ENCODE measurements at regions not wholly inside any gene's neighbourhood (a gene's known extent, or its start where the extent isn't known, plus 50 kb on each side); places are given as distances from the start of the nearest gene placed in this dataset.

DNA sequence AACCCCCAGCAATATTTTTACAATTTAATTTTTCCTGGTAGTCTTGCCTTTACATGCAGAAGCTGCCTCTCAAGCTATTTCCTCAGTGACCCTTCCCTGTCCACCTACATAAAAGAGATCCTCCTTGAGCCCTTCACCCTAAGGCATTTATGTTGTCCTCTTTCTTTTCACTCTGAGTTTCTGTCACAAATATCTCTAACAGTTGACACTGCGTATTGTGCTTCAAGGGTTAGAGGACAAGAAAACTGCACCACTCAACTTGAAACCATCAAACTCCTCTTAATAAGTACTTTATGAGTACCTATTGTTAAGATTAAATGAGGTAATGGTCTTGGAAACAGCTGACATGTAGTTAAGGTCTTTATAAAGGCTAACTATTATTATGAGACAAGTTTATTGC lies 557.7 kb downstream of the TRHDE start:
- ATAC-seq (ENCODE audit: low read depth): no peak
- TF ChIP-seq, protein P1, sequence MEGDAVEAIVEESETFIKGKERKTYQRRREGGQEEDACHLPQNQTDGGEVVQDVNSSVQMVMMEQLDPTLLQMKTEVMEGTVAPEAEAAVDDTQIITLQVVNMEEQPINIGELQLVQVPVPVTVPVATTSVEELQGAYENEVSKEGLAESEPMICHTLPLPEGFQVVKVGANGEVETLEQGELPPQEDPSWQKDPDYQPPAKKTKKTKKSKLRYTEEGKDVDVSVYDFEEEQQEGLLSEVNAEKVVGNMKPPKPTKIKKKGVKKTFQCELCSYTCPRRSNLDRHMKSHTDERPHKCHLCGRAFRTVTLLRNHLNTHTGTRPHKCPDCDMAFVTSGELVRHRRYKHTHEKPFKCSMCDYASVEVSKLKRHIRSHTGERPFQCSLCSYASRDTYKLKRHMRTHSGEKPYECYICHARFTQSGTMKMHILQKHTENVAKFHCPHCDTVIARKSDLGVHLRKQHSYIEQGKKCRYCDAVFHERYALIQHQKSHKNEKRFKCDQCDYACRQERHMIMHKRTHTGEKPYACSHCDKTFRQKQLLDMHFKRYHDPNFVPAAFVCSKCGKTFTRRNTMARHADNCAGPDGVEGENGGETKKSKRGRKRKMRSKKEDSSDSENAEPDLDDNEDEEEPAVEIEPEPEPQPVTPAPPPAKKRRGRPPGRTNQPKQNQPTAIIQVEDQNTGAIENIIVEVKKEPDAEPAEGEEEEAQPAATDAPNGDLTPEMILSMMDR (IDR thresholded peaks at IDR 0.05): no peak
- no peak for TF ChIP-seq EZH2 (IDR thresholded peaks at IDR 0.05; ENCODE audit: borderline replicate concordance, insufficient read depth, low read depth, low read length, poor library complexity, severe bottlenecking)
- WGBS (ENCODE audit: insufficient coverage): no CpG with 5 or more reads among the region's 1 CpG
- peaks cover 5% of the 10 kb centered on the region for H3K9me3 Mint-ChIP-seq (ENCODE audit: insufficient read depth)
- Histone ChIP-seq H3K9me3 (ENCODE audit: control extremely low read depth in 1 of 3, control insufficient read depth in 2 of 3, insufficient read depth in 1 of 3, low read length in 2 of 3) (peaks cover 0 to 3% (median 0%) of the 10 kb centered on the region in 3 donors), H3K27me3 (replicated peaks in 1 of 4; ENCODE audit: control extremely low read depth in 1 of 4, control insufficient read depth in 3 of 4, insufficient read depth in 4 of 4, low read length in 3 of 4) (no peaks in the 10 kb centered on the region), H3K4me3 (ENCODE audit: control extremely low read depth in 1 of 5, extremely low read depth in 1 of 5, insufficient read depth in 1 of 5, low read depth in 2 of 5, low read length in 4 of 5) (no peak overlapping the region), H3K27ac (ENCODE audit: low read length in 2 of 2) (no peak overlapping the region), H3K4me2 (replicated peaks; ENCODE audit: low read depth, low read length, poor library complexity, severe bottlenecking) (no peak overlapping the region), H3K79me2 (ENCODE audit: control insufficient read depth, insufficient read depth, low read length) (no peaks in the 10 kb centered on the region), H2AFZ (ENCODE audit: insufficient read depth, low read depth, low read length, poor library complexity, severe bottlenecking) (no peak overlapping the region), H3K4me1 (ENCODE audit: control insufficient read depth in 2 of 2, insufficient read depth in 2 of 2, low read length in 2 of 2) (no peaks in the 10 kb centered on the region), H4K20me1 (ENCODE audit: control insufficient read depth, insufficient read depth, low read length, poor library complexity, severe bottlenecking) (no peaks in the 10 kb centered on the region), H3K9ac (ENCODE audit: low read length) (no peak overlapping the region), H3K36me3 (replicated peaks in 1 of 2; ENCODE audit: control extremely low read depth in 1 of 2, control insufficient read depth in 1 of 2, extremely low read depth in 1 of 2, insufficient read depth in 2 of 2, low read length in 1 of 2) (no peaks in the 10 kb centered on the region)
- ChIA-PET CTCF (no interaction called here), POLR2A (no interaction called here)
- intact Hi-C loops (cut with micrococcal nuclease): no loop called here
- H3K27me3 Mint-ChIP-seq: no peaks in the 10 kb centered on the region
- H3K4me3 Mint-ChIP-seq: no peak overlapping the region
- H3K27ac Mint-ChIP-seq: no peak overlapping the region
- no peaks in the 10 kb centered on the region for H3K4me1 Mint-ChIP-seq
- DNase-seq: no peak

- no peaks in the 10 kb centered on the region for H3K36me3 ChIP-seq (replicated peaks in 1 of 2; ENCODE audit: control extremely low read depth in 1 of 2, control insufficient read depth in 1 of 2, extremely low read depth in 1 of 2, insufficient read depth in 2 of 2, low read length in 1 of 2)
These were observed 559.9 kb downstream of the TRHDE start for GRCh38 chr12:72832024-72832423.

More at GRCh38 chr12:72832024-72832423, 559.9 kb downstream of the TRHDE start:
- no peaks in the 10 kb centered on the region for H3K9me3 Mint-ChIP-seq (ENCODE audit: insufficient read depth)
- CTCF ChIA-PET: no interaction called here
- Histone ChIP-seq H3K27me3 (replicated peaks in 1 of 4; ENCODE audit: control extremely low read depth in 1 of 4, control insufficient read depth in 3 of 4, insufficient read depth in 4 of 4, low read length in 3 of 4) (no peaks in the 10 kb centered on the region), H3K9ac (ENCODE audit: low read length) (no peak overlapping the region), H2AFZ (ENCODE audit: insufficient read depth, low read depth, low read length, poor library complexity, severe bottlenecking) (no peak overlapping the region), H4K20me1 (ENCODE audit: control insufficient read depth, insufficient read depth, low read length, poor library complexity, severe bottlenecking) (no peaks in the 10 kb centered on the region), H3K79me2 (ENCODE audit: control insufficient read depth, insufficient read depth, low read length) (no peaks in the 10 kb centered on the region), H3K27ac (ENCODE audit: low read length in 2 of 2) (no peak overlapping the region), H3K4me2 (replicated peaks; ENCODE audit: low read depth, low read length, poor library complexity, severe bottlenecking) (no peak overlapping the region), H3K4me1 (ENCODE audit: control insufficient read depth in 2 of 2, insufficient read depth in 2 of 2, low read length in 2 of 2) (no peaks in the 10 kb centered on the region), H3K9me3 (ENCODE audit: control extremely low read depth in 1 of 3, control insufficient read depth in 2 of 3, insufficient read depth in 1 of 3, low read length in 2 of 3) (no peaks in the 10 kb centered on the region), H3K4me3 (ENCODE audit: control extremely low read depth in 1 of 5, extremely low read depth in 1 of 5, insufficient read depth in 1 of 5, low read depth in 2 of 5, low read length in 4 of 5) (no peak overlapping the region)
- TF ChIP-seq EZH2 (IDR thresholded peaks at IDR 0.05; ENCODE audit: borderline replicate concordance, insufficient read depth, low read depth, low read length, poor library complexity, severe bottlenecking): no peak
- TF ChIP-seq, protein P1 (IDR thresholded peaks at IDR 0.05): no peak
- H3K4me3 Mint-ChIP-seq: no peak overlapping the region
- POLR2A ChIA-PET: no interaction called here
- no peaks in the 10 kb centered on the region for H3K4me1 Mint-ChIP-seq
- WGBS (ENCODE audit: insufficient coverage): 97% methylated on average over 4 of the region's 4 CpGs
- DNase-seq: no peak
- H3K27ac Mint-ChIP-seq: no peak overlapping the region
- H3K27me3 Mint-ChIP-seq: no peaks in the 10 kb centered on the region
- intact Hi-C loops (cut with micrococcal nuclease): no loop called here
- no peak for ATAC-seq (ENCODE audit: low read depth)

Measured in B cell (primary cell).